ENCODE measurements at regions not wholly inside any gene's neighbourhood (a gene's known extent, or its start where the extent isn't known, plus 50 kb on each side); places are given as distances from the start of the nearest gene placed in this dataset.

- Histone ChIP-seq H3K9me3 (ENCODE audit: insufficient read depth in 2 of 2, low read depth in 1 of 2, low read length in 1 of 2) (no peaks in the 10 kb centered on the region), H3K36me3 (ENCODE audit: control insufficient read depth in 2 of 4, insufficient read depth in 4 of 4, low read length in 3 of 4) (no peaks in the 10 kb centered on the region), H4K20me1 (replicated peaks in 1 of 2; ENCODE audit: control insufficient read depth in 1 of 2, insufficient read depth in 2 of 2, low read length in 2 of 2) (no peaks in the 10 kb centered on the region), H3K79me1 (ENCODE audit: low read depth, low read length) (no peaks in the 10 kb centered on the region), H3K23me2 (ENCODE audit: low read depth, low read length) (no peaks in the 10 kb centered on the region), H2AK5ac (ENCODE audit: low read depth, low read length) (no peak overlapping the region), H3K14ac (ENCODE audit: insufficient read length) (no peak overlapping the region), H3K79me2 (ENCODE audit: control insufficient read depth in 1 of 2, insufficient read depth in 2 of 2, low read length in 2 of 2) (no peaks in the 10 kb centered on the region), H2AFZ (ENCODE audit: low read length) (no peak overlapping the region), H3K18ac (ENCODE audit: extremely low read depth, low read length) (no peak overlapping the region), H3K56ac (replicated peaks; ENCODE audit: insufficient read length, low read depth, low read length) (no peak overlapping the region), H3K4me2 (ENCODE audit: insufficient read depth in 1 of 2, low read depth in 2 of 2, low read length in 2 of 2) (no peak overlapping the region), H4K91ac (replicated peaks; ENCODE audit: insufficient read length, low read length) (no peak overlapping the region), H2BK20ac (ENCODE audit: low read length) (no peak overlapping the region), H3K9ac (replicated peaks in 1 of 4; ENCODE audit: extremely low read depth in 1 of 4, low read depth in 3 of 4, low read length in 3 of 4) (no peak overlapping the region), H2BK5ac (ENCODE audit: low read depth, low read length) (no peak overlapping the region), H2BK120ac (replicated peaks; ENCODE audit: low read depth, low read length) (no peak overlapping the region), H3K4me1 (replicated peaks in 1 of 4; ENCODE audit: control insufficient read depth in 3 of 4, insufficient read depth in 4 of 4, low read length in 3 of 4) (peaks cover 0 to 5% (median 3%) of the 10 kb centered on the region in 4 experiments; a peak in 3 of 7 replicates), H3K27me3 (replicated peaks in 1 of 4; ENCODE audit: control insufficient read depth in 3 of 4, extremely low read depth in 1 of 4, insufficient read depth in 3 of 4, low read length in 3 of 4) (no peaks in the 10 kb centered on the region), H4K8ac (ENCODE audit: extremely low read depth, insufficient read depth, low read length) (no peak overlapping the region), H2BK12ac (ENCODE audit: low read depth, low read length) (no peak overlapping the region), H3K23ac (ENCODE audit: insufficient read length) (no peak overlapping the region), H3K27ac (ENCODE audit: low read depth, low read length) (no peak overlapping the region), H4K5ac (ENCODE audit: insufficient read length, low read depth, low read length) (no peak overlapping the region), H3K4ac (replicated peaks; ENCODE audit: insufficient read length, low read depth, low read length) (no peak overlapping the region), H3K4me3 (ENCODE audit: extremely low read depth in 1 of 4, insufficient read depth in 2 of 4, low read depth in 3 of 4, low read length in 4 of 4) (no peak overlapping the region), H2BK15ac (ENCODE audit: low read length) (no peak overlapping the region)
- CTCF ChIA-PET (ENCODE audit: partially characterized antibody) = no interaction called here
- DNase-seq (ENCODE audit: low read depth in 1 of 2, low spot score in 2 of 2) (no peak), FAIRE-seq (no peak)
- POLR2A ChIA-PET (ENCODE audit: partially characterized antibody) = no interaction called here
- no peak for TF ChIP-seq CHD1 (IDR thresholded peaks at IDR 0.05; ENCODE audit: low read depth, low read length)
- TF ChIP-seq, protein P1, sequence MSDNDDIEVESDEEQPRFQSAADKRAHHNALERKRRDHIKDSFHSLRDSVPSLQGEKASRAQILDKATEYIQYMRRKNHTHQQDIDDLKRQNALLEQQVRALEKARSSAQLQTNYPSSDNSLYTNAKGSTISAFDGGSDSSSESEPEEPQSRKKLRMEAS (IDR thresholded peaks at IDR 0.05) = no peak
Measured at GRCh38 chr4:144362366-144362765, 221.8 kb upstream of the GYPA start.

Data from H1 (cell line).